ENCODE measurements at regions not wholly inside any gene's neighbourhood (a gene's known extent, or its start where the extent isn't known, plus 50 kb on each side); places are given as distances from the start of the nearest gene placed in this dataset.

DNA sequence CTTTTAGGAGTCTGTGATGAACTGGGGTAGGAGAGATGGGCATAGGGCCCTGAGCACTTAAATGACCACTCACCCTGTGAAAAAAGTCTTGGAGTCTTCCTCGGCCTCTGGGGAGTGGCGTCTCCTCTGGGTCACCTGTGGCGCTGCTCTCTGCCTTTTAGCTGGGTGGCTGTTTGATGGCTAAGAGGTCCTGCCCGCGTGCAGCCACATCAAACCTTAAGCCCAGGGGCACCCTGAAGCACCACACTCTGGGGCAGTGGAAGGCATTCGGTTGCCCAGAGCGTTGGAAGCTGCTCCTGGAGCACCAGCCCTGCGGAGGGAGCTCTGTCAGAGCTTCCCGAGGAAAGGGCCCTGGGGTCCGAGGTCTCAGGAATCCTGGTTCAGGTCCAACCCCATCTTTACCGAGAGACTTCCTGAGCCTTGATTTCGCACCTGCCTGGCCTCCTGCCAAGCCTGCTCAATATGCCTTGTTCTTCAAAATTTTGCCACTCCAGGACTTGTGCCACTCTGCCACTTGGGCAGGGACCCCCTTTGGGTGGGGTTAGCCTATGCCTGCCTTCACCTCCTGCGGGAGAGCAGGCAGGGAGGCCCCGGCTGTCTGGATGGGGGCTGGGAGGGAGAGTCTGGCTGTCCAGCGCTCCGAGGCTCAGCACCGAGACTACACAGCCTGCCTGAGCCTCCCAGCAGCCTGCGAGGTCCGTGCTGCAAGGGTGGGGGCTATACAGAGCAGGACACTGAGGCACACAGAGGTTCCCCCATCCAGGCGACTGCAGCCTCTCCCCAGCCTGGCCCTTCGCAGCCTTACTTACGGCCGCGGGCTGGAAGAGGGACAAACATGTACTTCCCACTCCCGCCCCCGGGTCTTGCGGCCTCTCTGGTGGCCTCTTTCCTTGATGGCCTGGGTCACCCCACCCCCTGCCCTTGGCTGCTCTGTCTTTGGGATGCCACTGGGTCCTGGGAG, 63.4 kb upstream of the RNU6ATAC start:
- TF ChIP-seq YY1 (IDR thresholded peaks at IDR 0.05) (no peak), CTCF (IDR thresholded peaks at IDR 0.05; ENCODE audit: low read depth, low read length, missing input control) (no peak), HNF4A (conservative IDR thresholded peaks at IDR 0.05) (no peak), SP1 (IDR thresholded peaks at IDR 0.05) (no peak), JUND (IDR thresholded peaks at IDR 0.05) (no peak), GABPA (IDR thresholded peaks at IDR 0.05 in 1 of 2, conservative IDR thresholded peaks at IDR 0.05 in 1 of 2) (no peak)
- TF ChIP-seq, protein P1, sequence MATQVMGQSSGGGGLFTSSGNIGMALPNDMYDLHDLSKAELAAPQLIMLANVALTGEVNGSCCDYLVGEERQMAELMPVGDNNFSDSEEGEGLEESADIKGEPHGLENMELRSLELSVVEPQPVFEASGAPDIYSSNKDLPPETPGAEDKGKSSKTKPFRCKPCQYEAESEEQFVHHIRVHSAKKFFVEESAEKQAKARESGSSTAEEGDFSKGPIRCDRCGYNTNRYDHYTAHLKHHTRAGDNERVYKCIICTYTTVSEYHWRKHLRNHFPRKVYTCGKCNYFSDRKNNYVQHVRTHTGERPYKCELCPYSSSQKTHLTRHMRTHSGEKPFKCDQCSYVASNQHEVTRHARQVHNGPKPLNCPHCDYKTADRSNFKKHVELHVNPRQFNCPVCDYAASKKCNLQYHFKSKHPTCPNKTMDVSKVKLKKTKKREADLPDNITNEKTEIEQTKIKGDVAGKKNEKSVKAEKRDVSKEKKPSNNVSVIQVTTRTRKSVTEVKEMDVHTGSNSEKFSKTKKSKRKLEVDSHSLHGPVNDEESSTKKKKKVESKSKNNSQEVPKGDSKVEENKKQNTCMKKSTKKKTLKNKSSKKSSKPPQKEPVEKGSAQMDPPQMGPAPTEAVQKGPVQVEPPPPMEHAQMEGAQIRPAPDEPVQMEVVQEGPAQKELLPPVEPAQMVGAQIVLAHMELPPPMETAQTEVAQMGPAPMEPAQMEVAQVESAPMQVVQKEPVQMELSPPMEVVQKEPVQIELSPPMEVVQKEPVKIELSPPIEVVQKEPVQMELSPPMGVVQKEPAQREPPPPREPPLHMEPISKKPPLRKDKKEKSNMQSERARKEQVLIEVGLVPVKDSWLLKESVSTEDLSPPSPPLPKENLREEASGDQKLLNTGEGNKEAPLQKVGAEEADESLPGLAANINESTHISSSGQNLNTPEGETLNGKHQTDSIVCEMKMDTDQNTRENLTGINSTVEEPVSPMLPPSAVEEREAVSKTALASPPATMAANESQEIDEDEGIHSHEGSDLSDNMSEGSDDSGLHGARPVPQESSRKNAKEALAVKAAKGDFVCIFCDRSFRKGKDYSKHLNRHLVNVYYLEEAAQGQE (IDR thresholded peaks at IDR 0.05) = no peak
